ENCODE measurements at regions not wholly inside any gene's neighbourhood (a gene's known extent, or its start where the extent isn't known, plus 50 kb on each side); places are given as distances from the start of the nearest gene placed in this dataset.

DNA sequence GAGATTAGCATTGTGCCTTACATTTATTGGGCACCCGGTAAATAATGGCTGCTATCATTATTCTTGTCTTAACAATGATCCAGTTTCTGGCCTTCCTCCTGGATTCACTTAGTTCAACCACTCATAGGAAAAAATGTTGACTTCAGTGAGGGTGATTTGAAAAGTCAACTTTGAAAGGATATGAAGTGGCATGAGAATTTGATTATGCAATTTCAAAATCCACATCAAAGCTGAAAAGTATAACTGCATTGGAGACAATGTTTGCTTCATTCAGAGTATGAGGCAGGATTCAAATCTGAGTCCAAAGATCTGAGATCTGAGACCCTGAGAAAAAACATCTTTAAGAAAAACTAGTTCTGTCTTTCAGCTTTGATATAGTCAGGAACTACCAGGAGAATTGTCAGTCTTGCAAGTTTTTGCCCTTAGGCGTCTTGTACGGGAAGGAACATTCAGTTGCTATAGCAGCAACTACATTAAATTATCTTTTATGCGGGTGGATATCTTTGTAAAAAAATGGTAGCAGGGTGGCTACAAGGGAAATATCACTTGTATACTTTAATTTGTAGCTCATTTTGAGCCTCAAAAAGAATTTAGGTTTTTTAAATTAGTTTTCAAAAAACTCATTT lies 587.5 kb upstream of the LCORL start:
- TF ChIP-seq CTCF (conservative IDR thresholded peaks at IDR 0.05) (no peak), EZH2 (IDR thresholded peaks at IDR 0.05; ENCODE audit: low read depth) (no peak)

Data from PC-9 (cell line).